WTC11 (cell line): ENCODE measurements at regions not wholly inside any gene's neighbourhood (a gene's known extent, or its start where the extent isn't known, plus 50 kb on each side); places are given as distances from the start of the nearest gene placed in this dataset.

ENCODE experiments used
- ATAC-seq: fragments of 200-7000 bp; cut with Tn5 transposase; 2 replicates; pipeline ENCODE4 v1.10.0; 2021; ENCODE audit warnings: mild to moderate bottlenecking, moderate library complexity
- CTCF ChIA-PET: fragments of 300-600 bp; sonication (Branson Sonifier 250); formaldehyde crosslinking; loops from one replicate; lab custom pipeline; 2021; ENCODE audit warnings: antibody characterized with exemption; lab: Charles Lee
- POLR2A ChIA-PET: fragments of 350-600 bp; sonication (Branson Sonifier 250); formaldehyde crosslinking; loops from one replicate; lab custom pipeline; 2021; ENCODE audit warnings: antibody characterized with exemption; lab: Charles Lee
- DNase-seq: peaks from one replicate; pipeline ENCODE4 v3.0.0; 2021; ENCODE audit warnings: low spot score
- H3K27ac Mint-ChIP-seq: 2 replicates; pipeline ENCODE4 v1.8.0; 2021; ENCODE audit warnings: mixed read lengths
- H3K27me3 Mint-ChIP-seq: 2 replicates; pipeline ENCODE4 v1.8.0; 2021; ENCODE audit warnings: low read depth, mild to moderate bottlenecking, moderate library complexity, mixed read lengths
- H3K36me3 Mint-ChIP-seq: 2 replicates; pipeline ENCODE4 v1.8.0; 2021; ENCODE audit warnings: mixed read lengths
- H3K4me1 Mint-ChIP-seq: 2 replicates; pipeline ENCODE4 v1.8.0; 2022; ENCODE audit warnings: mixed read lengths
- H3K4me3 Mint-ChIP-seq: 2 replicates; pipeline ENCODE4 v1.8.0; 2021; ENCODE audit warnings: mild to moderate bottlenecking, moderate library complexity, mixed read lengths
- H3K9me3 Mint-ChIP-seq: 2 replicates; pipeline ENCODE4 v1.8.0; 2021; ENCODE audit warnings: mixed read lengths
- ATF1 ChIP-seq: sonication (generic); formaldehyde crosslinking; IDR thresholded peaks from 2 replicates; pipeline ENCODE4 v1.8.1; 2023; ENCODE audit warnings: mild to moderate bottlenecking, moderate library complexity, missing genetic modification reagents
- CBFB ChIP-seq: sonication (generic); formaldehyde crosslinking; IDR thresholded peaks from 2 replicates; pipeline ENCODE4 v1.8.1; 2022; ENCODE audit warnings: mild to moderate bottlenecking, low read depth, missing genetic modification reagents
- CREM ChIP-seq: sonication (generic); formaldehyde crosslinking; IDR thresholded peaks from 2 replicates; pipeline ENCODE4 v1.8.1; 2022; ENCODE audit warnings: mild to moderate bottlenecking, missing genetic modification reagents, moderate library complexity
- EMX1 ChIP-seq: fragments of 250-450 bp; sonication (Bioruptor Pico); IDR thresholded peaks from 2 replicates; pipeline ENCODE4 v1.8.0; 2021; ENCODE audit warnings: mild to moderate bottlenecking
- FOXK1 ChIP-seq: sonication (generic); formaldehyde crosslinking; IDR thresholded peaks from 2 replicates; pipeline ENCODE4 v1.8.0; 2022; ENCODE audit warnings: mild to moderate bottlenecking, moderate library complexity, missing genetic modification reagents
- FOXP1 ChIP-seq: sonication (generic); formaldehyde crosslinking; IDR thresholded peaks from 2 replicates; pipeline ENCODE4 v1.8.0; 2022; ENCODE audit warnings: missing genetic modification reagents, mild to moderate bottlenecking, moderate library complexity, borderline replicate concordance
- HMGA2 ChIP-seq: fragments of 250-450 bp; sonication (Bioruptor Pico); IDR thresholded peaks from 2 replicates; pipeline ENCODE4 v1.4.0; 2021; ENCODE audit warnings: mild to moderate bottlenecking, moderate library complexity
- IRF2 ChIP-seq: sonication (generic); formaldehyde crosslinking; IDR thresholded peaks from 2 replicates; pipeline ENCODE4 v1.8.0; 2022; ENCODE audit warnings: low read depth, missing genetic modification reagents, borderline replicate concordance
- NFATC4 ChIP-seq: fragments of 250-450 bp; sonication (Bioruptor Pico); IDR thresholded peaks from 2 replicates; pipeline ENCODE4 v1.9.0; 2021; ENCODE audit warnings: mild to moderate bottlenecking
- RORB ChIP-seq: fragments of 250-450 bp; sonication (Bioruptor Pico); IDR thresholded peaks from 2 replicates; pipeline ENCODE4 v1.9.0; 2021; ENCODE audit warnings: mild to moderate bottlenecking
- SMAD4 ChIP-seq: sonication (generic); formaldehyde crosslinking; IDR thresholded peaks from 2 replicates; pipeline ENCODE4 v1.8.0; 2022; ENCODE audit warnings: mild to moderate bottlenecking, missing genetic modification reagents
- ZBTB21 ChIP-seq: sonication (generic); formaldehyde crosslinking; IDR thresholded peaks from 2 replicates; pipeline ENCODE4 v1.8.1; 2023; ENCODE audit warnings: mild to moderate bottlenecking, missing genetic modification reagents, borderline replicate concordance
- ZNF219 ChIP-seq: sonication (generic); formaldehyde crosslinking; IDR thresholded peaks from 2 replicates; pipeline ENCODE4 v1.8.0; 2023; ENCODE audit warnings: missing genetic modification reagents, mild to moderate bottlenecking, borderline replicate concordance
- ZNF232 ChIP-seq: sonication (generic); formaldehyde crosslinking; IDR thresholded peaks from 2 replicates; pipeline ENCODE4 v1.8.0; 2022; ENCODE audit warnings: mild to moderate bottlenecking, missing genetic modification reagents
- ZNF317 ChIP-seq: sonication (generic); formaldehyde crosslinking; IDR thresholded peaks from 2 replicates; pipeline ENCODE4 v1.8.1; 2023; ENCODE audit warnings: low read depth, mild to moderate bottlenecking, moderate library complexity, missing genetic modification reagents, borderline replicate concordance
- ZNF396 ChIP-seq: fragments of 250-450 bp; sonication (Bioruptor Pico); IDR thresholded peaks from 2 replicates; pipeline ENCODE4 v1.8.0; 2021; ENCODE audit warnings: mild to moderate bottlenecking, moderate library complexity, borderline replicate concordance
- ZNF416 ChIP-seq: fragments of 250-450 bp; sonication (Bioruptor Pico); IDR thresholded peaks from 2 replicates; pipeline ENCODE4 v1.9.0; 2021; ENCODE audit warnings: mild to moderate bottlenecking, inconsistent platforms
- TF ChIP-seq, protein P1 (sequence below): fragments of 250-450 bp; sonication (Bioruptor Pico); IDR thresholded peaks from 2 replicates; pipeline ENCODE4 v1.8.0; 2021; ENCODE audit warnings: mild to moderate bottlenecking
- TF ChIP-seq, protein P2 (sequence below): sonication (generic); formaldehyde crosslinking; IDR thresholded peaks from 2 replicates; pipeline ENCODE4 v1.8.1; 2023; ENCODE audit warnings: mild to moderate bottlenecking, missing genetic modification reagents
- TF ChIP-seq, protein P3 (sequence below): fragments of 200-600 bp; IDR thresholded peaks from 2 replicates; pipeline ENCODE4 v1.8.0; 2022; ENCODE audit warnings: antibody characterized with exemption
- TF ChIP-seq, protein P4 (sequence below): sonication (generic); formaldehyde crosslinking; IDR thresholded peaks from 2 replicates; pipeline ENCODE4 v1.8.1; 2023; ENCODE audit warnings: mild to moderate bottlenecking, moderate library complexity, missing genetic modification reagents
- TF ChIP-seq, protein P5 (sequence below): fragments of 250-450 bp; sonication (Bioruptor Pico); IDR thresholded peaks from 2 replicates; pipeline ENCODE4 v1.9.0; 2021; ENCODE audit warnings: moderate library complexity, mild to moderate bottlenecking, inconsistent platforms, borderline replicate concordance
- TF ChIP-seq, protein P6 (sequence below): sonication (generic); formaldehyde crosslinking; IDR thresholded peaks from 2 replicates; pipeline ENCODE4 v1.8.1; 2023; ENCODE audit warnings: mild to moderate bottlenecking, missing genetic modification reagents, moderate library complexity

DNA sequence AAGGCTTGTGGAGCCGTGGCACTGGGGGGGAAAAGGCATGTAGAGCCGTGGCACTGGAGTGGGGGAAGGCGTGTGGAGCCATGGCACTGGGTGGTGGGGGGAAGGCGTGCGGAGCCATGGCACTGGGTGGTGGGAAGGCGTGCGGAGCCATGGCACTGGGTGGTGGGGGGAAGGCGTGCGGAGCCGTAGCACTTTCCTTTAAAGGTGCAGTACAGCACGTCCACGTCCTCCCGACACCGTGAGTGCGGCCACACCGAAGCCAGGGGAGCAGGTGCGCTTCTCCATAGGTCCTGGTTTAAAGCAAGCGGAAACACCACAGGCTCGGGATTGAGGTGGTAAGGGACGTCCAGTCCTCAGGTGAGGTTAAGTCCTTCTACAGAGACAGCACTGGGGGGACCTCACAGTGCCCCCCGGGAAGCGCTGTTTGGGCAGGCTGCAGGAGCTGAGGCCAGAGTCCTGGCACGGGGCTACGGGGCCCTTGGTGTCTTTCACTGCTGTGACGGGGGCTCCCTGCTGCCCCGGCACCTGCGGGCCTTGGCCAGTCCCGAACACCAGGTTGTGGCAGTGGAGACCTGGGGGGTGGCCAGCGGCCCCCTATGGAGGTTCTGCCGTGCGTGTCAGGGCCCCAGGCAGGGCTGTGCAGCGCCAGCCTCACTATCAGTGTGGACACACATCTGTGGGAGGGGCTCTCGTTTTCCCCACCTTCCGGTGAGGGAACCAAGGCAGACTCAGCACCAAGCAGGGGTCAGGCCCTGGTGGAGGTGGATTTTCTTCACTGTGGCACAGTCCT, 93.0 kb upstream of the CTDP1 start:
- Mint-ChIP-seq H3K9me3 (peaks cover 9% of the 10 kb centered on the region; the same call in 1 of the 2 replicates), H3K27ac (no peak overlapping the region), H3K4me3 (no peak overlapping the region)
- CTCF ChIA-PET: interaction anchor here (0.8 kb wide), 1 partner anchor 18 kb away, joined by 4 read pairs; no protein-coding TSS in a partner anchor
- TF ChIP-seq, protein P1, sequence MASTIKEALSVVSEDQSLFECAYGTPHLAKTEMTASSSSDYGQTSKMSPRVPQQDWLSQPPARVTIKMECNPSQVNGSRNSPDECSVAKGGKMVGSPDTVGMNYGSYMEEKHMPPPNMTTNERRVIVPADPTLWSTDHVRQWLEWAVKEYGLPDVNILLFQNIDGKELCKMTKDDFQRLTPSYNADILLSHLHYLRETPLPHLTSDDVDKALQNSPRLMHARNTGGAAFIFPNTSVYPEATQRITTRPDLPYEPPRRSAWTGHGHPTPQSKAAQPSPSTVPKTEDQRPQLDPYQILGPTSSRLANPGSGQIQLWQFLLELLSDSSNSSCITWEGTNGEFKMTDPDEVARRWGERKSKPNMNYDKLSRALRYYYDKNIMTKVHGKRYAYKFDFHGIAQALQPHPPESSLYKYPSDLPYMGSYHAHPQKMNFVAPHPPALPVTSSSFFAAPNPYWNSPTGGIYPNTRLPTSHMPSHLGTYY: no peak
- TF ChIP-seq, protein P2, sequence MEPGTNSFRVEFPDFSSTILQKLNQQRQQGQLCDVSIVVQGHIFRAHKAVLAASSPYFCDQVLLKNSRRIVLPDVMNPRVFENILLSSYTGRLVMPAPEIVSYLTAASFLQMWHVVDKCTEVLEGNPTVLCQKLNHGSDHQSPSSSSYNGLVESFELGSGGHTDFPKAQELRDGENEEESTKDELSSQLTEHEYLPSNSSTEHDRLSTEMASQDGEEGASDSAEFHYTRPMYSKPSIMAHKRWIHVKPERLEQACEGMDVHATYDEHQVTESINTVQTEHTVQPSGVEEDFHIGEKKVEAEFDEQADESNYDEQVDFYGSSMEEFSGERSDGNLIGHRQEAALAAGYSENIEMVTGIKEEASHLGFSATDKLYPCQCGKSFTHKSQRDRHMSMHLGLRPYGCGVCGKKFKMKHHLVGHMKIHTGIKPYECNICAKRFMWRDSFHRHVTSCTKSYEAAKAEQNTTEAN: no peak
- TF ChIP-seq ZNF219 (CRISPR knock-in tag) (no peak), HMGA2 (CRISPR knock-in tag) (no peak), SMAD4 (CRISPR knock-in tag) (no peak), ATF1 (CRISPR knock-in tag) (no peak), RORB (CRISPR knock-in tag) (no peak), FOXP1 (no peak), ZNF232 (CRISPR knock-in tag) (no peak), CREM (no peak)
- TF ChIP-seq, protein P3, sequence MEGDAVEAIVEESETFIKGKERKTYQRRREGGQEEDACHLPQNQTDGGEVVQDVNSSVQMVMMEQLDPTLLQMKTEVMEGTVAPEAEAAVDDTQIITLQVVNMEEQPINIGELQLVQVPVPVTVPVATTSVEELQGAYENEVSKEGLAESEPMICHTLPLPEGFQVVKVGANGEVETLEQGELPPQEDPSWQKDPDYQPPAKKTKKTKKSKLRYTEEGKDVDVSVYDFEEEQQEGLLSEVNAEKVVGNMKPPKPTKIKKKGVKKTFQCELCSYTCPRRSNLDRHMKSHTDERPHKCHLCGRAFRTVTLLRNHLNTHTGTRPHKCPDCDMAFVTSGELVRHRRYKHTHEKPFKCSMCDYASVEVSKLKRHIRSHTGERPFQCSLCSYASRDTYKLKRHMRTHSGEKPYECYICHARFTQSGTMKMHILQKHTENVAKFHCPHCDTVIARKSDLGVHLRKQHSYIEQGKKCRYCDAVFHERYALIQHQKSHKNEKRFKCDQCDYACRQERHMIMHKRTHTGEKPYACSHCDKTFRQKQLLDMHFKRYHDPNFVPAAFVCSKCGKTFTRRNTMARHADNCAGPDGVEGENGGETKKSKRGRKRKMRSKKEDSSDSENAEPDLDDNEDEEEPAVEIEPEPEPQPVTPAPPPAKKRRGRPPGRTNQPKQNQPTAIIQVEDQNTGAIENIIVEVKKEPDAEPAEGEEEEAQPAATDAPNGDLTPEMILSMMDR: no peak
- TF ChIP-seq, protein P4, sequence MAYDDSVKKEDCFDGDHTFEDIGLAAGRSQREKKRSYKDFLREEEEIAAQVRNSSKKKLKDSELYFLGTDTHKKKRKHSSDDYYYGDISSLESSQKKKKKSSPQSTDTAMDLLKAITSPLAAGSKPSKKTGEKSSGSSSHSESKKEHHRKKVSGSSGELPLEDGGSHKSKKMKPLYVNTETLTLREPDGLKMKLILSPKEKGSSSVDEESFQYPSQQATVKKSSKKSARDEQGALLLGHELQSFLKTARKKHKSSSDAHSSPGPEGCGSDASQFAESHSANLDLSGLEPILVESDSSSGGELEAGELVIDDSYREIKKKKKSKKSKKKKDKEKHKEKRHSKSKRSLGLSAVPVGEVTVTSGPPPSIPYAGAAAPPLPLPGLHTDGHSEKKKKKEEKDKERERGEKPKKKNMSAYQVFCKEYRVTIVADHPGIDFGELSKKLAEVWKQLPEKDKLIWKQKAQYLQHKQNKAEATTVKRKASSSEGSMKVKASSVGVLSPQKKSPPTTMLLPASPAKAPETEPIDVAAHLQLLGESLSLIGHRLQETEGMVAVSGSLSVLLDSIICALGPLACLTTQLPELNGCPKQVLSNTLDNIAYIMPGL (CRISPR knock-in tag): no peak
- TF ChIP-seq, protein P5, sequence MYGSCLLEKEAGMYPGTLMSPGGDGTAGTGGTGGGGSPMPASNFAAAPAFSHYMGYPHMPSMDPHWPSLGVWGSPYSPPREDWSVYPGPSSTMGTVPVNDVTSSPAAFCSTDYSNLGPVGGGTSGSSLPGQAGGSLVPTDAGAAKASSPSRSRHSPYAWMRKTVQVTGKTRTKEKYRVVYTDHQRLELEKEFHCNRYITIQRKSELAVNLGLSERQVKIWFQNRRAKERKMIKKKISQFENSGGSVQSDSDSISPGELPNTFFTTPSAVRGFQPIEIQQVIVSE: no peak
- TF ChIP-seq, all 79 proteins: peak for 0
- peaks cover 11% of the 10 kb centered on the region for H3K4me1 Mint-ChIP-seq
- ATAC-seq (no peak), DNase-seq (peak; percentile 4)
- H3K36me3 Mint-ChIP-seq: no peaks in the 10 kb centered on the region
- H3K27me3 Mint-ChIP-seq: peaks cover 2% of the 10 kb centered on the region
- POLR2A ChIA-PET: no interaction called here

DNA sequence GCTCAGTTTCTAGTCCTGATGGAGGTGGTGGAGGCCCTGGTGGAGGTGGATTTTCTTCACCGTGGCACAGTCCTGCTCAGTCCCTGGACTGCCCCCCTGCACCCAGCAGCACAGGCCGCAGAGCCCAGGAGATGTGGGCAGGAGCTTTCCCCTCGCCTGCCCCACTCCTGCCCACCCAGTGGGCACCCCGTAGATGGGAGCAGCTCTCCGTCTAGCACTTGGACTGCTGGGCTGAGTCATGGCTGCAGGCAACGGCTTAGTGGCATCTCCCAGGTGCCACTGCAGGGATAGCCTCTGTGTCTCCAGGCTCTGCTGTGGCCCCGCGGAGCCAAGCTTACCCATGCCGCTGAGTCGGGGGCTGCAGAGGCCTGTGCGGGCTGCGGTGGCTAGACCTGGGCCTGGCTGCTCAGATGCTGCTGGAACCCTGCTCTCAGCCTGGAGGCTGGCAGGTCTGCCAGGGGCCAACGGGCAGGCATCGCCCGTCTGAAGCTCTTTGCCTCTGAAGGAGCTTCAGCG, 92.3 kb upstream of the CTDP1 start:
- peaks cover 11% of the 10 kb centered on the region for H3K4me1 Mint-ChIP-seq
- no peaks in the 10 kb centered on the region for H3K36me3 Mint-ChIP-seq
- DNase-seq: peak; percentile 6
- no peak for ATAC-seq
- CTCF ChIA-PET: no interaction called here
- peaks cover 3% of the 10 kb centered on the region for H3K27me3 Mint-ChIP-seq
- H3K9me3 Mint-ChIP-seq: peaks cover 2% of the 10 kb centered on the region; the same call in 1 of the 2 replicates
- TF ChIP-seq ZNF317 (CRISPR knock-in tag) (no peak), ZNF416 (CRISPR knock-in tag) (no peak), ZBTB21 (no peak), FOXK1 (CRISPR knock-in tag) (no peak), CREM (no peak), CBFB (CRISPR knock-in tag) (no peak), ZNF396 (CRISPR knock-in tag) (no peak), IRF2 (CRISPR knock-in tag) (no peak), EMX1 (CRISPR knock-in tag) (no peak), NFATC4 (CRISPR knock-in tag) (no peak)
- TF ChIP-seq, protein P4 (CRISPR knock-in tag): no peak
- TF ChIP-seq, protein P6, sequence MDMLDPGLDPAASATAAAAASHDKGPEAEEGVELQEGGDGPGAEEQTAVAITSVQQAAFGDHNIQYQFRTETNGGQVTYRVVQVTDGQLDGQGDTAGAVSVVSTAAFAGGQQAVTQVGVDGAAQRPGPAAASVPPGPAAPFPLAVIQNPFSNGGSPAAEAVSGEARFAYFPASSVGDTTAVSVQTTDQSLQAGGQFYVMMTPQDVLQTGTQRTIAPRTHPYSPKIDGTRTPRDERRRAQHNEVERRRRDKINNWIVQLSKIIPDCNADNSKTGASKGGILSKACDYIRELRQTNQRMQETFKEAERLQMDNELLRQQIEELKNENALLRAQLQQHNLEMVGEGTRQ: no peak
- TF ChIP-seq, all 79 proteins: peak for 0
- no peak overlapping the region for H3K27ac Mint-ChIP-seq
- POLR2A ChIA-PET: no interaction called here
- H3K4me3 Mint-ChIP-seq: no peak overlapping the region
